Spinal cord (tissue), 9 donors: ENCODE measurements at regions not wholly inside any gene's neighbourhood (a gene's known extent, or its start where the extent isn't known, plus 50 kb on each side); places are given as distances from the start of the nearest gene placed in this dataset.

Experiments used
- DNase-seq, 6 donors: peaks; one replicate each; pipeline versions ENCODE4 v3.0.0 to v3.0.0-alpha.2; 2013 to 2015; ENCODE audit warnings: low spot score in 6 of 6, low read depth in 4 of 6
- H3K27ac ChIP-seq: one replicate; pipeline ENCODE4 v1.5.1; 2013; ENCODE audit warnings: low read depth, low read length, control low read depth
- H3K27me3 ChIP-seq: one replicate; pipeline ENCODE4 v1.6.1; 2013; ENCODE audit warnings: low read length; ENCODE audit not compliant: control insufficient read depth, insufficient read depth
- H3K36me3 ChIP-seq: one replicate; pipeline ENCODE4 v1.6.1; 2013; ENCODE audit warnings: low read length; ENCODE audit not compliant: control insufficient read depth, insufficient read depth
- H3K4me1 ChIP-seq: one replicate; pipeline ENCODE4 v1.6.1; 2013; ENCODE audit warnings: low read length; ENCODE audit not compliant: control insufficient read depth, insufficient read depth
- H3K4me3 ChIP-seq: one replicate; pipeline ENCODE4 v1.5.1; 2013; ENCODE audit warnings: low read depth, low read length, control low read depth
- H3K9me3 ChIP-seq: one replicate; pipeline ENCODE4 v1.6.1; 2013; ENCODE audit warnings: low read length; ENCODE audit not compliant: control insufficient read depth, insufficient read depth
- WGBS: methylation state at CpG from one replicate; pipeline ENCODE4 v1.1.5; 2013; ENCODE audit warnings: missing lambda C conversion rate; ENCODE audit not compliant: insufficient coverage; 5-methylcytosine and 5-hydroxymethylcytosine counted together
- donor health status: healthy.

GRCh38 chr5:61912559-61912958 lies 393.4 kb upstream of the KIF2A start:
- Histone ChIP-seq H3K27ac (no peak overlapping the region), H3K27me3 (no peaks in the 10 kb centered on the region), H3K9me3 (no peaks in the 10 kb centered on the region), H3K4me3 (no peak overlapping the region), H3K36me3 (no peaks in the 10 kb centered on the region), H3K4me1 (no peaks in the 10 kb centered on the region)
- 97% methylated on average over 4 of the region's 6 CpGs for WGBS
- no peak for DNase-seq

- H3K9me3 ChIP-seq = no peaks in the 10 kb centered on the region
- 81% methylated on average over 4 of the region's 4 CpGs for WGBS
- H3K4me1 ChIP-seq = no peaks in the 10 kb centered on the region
- H3K36me3 ChIP-seq = no peaks in the 10 kb centered on the region
- no peak overlapping the region for H3K27ac ChIP-seq
- no peak overlapping the region for H3K4me3 ChIP-seq
- no peak for DNase-seq
- no peaks in the 10 kb centered on the region for H3K27me3 ChIP-seq
Measured at GRCh38 chr5:61915646-61916045, 390.4 kb upstream of the KIF2A start.

DNA sequence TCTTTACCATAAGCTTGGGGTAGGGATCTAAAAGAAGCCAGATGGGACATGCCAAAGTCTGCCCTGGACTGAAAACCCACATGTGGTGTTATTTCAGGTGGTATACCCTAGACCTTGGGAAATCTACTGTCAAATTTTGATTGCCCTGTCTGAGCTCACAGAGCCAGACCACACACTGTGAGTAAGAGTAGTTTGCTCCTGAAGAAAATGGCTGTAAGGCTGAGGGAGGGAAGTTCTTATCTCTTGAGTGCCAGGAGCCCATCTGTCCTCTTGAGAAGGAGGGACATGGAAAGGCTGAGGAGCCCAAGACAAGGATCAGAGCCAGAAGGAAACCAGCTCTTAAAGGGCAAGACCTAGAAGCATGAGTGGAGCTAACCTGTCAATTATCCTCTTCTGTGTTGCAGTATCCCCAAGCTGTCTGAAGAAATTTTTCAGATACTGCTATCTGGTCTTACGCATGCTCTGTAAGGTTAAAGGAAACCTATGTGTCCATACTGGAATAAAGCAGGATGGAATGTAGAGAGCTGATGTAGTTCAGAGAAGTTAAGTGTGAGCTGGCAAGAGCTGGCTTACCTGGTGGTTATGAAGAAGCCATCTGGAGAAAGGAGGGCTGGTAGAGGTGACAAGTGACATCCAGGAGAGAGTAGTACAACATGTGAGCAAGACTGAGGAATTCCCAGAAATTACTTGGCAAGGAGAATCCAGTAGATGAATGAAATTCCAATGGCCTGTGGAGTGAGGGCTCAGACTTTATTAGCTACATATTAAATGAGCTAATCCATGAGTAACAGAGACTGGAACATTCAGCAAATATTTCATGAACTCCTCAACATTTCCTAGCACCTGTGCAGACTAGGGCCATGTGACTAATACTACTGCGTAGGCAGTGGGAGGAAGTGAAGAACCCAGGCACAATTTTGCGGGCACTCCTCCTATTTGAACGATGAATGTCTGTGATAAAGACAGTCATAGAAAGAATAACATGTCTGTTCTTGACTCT lies 389.1 kb upstream of the KIF2A start:
- Histone ChIP-seq H3K9me3 (no peaks in the 10 kb centered on the region), H3K27me3 (no peaks in the 10 kb centered on the region), H3K36me3 (no peaks in the 10 kb centered on the region), H3K4me3 (no peak overlapping the region), H3K27ac (no peak overlapping the region), H3K4me1 (no peaks in the 10 kb centered on the region)
- DNase-seq = no peak
- 100% methylated on average over 1 of the region's 4 CpGs for WGBS

DNA sequence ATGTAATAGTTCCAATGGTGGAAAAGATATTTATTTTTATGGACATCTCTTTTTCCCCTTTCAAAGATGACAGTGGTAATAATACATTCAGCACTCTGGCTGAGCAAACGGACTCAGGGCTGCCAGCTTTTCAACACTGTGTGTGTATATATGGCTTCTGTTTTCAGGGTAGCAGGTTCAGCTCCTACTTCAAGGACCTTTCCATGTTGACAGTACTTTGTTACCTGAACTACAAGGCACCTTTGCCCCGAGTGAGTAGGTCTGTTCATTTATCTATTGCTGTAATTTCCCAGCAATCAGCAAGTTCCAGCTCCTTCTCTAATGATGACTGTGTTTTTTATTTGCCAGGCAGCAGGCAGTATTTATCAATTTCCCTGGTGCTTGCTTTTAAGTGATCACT lies 387.4 kb upstream of the KIF2A start:
- Histone ChIP-seq H3K27me3 (no peaks in the 10 kb centered on the region), H3K9me3 (no peaks in the 10 kb centered on the region), H3K4me1 (no peaks in the 10 kb centered on the region), H3K27ac (no peak overlapping the region), H3K36me3 (no peaks in the 10 kb centered on the region), H3K4me3 (no peak overlapping the region)
- WGBS = no CpG with 5 or more reads among the region's 2 CpGs
- peak in 1 of 6 donors; percentile 44 for DNase-seq

GRCh38 chr5:61919920-61920319 lies 386.1 kb upstream of the KIF2A start:
- WGBS = 68% methylated on average over 6 of the region's 6 CpGs
- Histone ChIP-seq H3K9me3 (no peaks in the 10 kb centered on the region), H3K36me3 (no peaks in the 10 kb centered on the region), H3K4me3 (no peak overlapping the region), H3K27me3 (no peaks in the 10 kb centered on the region), H3K4me1 (no peaks in the 10 kb centered on the region), H3K27ac (no peak overlapping the region)
- DNase-seq = peak in 1 of 6 donors; percentile 83

GRCh38 chr5:61924251-61924650 lies 381.8 kb upstream of the KIF2A start:
- H3K27me3 ChIP-seq = no peaks in the 10 kb centered on the region
- DNase-seq = no peak
- no peaks in the 10 kb centered on the region for H3K9me3 ChIP-seq
- H3K36me3 ChIP-seq = no peaks in the 10 kb centered on the region
- H3K4me3 ChIP-seq = no peak overlapping the region
- H3K27ac ChIP-seq = no peak overlapping the region
- no peaks in the 10 kb centered on the region for H3K4me1 ChIP-seq
- no CpG with 5 or more reads among the region's 1 CpG for WGBS

DNA sequence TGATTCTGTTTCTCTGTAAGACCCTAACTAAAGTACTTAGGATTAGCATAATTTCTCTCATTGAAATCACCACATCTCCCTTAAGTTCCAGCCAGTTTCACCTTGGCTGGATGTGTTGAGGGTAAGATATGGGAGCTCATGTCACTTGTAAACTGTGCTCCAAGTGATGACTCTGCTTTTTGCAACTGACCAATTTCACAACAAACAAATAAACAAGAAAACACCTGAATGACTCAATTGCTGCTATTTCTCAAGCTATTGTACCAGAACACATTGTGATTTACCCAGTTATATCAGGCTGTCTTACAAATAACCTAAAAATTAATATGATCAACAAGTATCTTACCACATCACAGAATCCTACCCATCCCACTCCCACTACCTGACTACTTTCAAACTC lies 379.1 kb upstream of the KIF2A start:
- Histone ChIP-seq H3K4me1 (no peaks in the 10 kb centered on the region), H3K27ac (no peak overlapping the region), H3K36me3 (no peaks in the 10 kb centered on the region), H3K27me3 (no peaks in the 10 kb centered on the region), H3K9me3 (no peaks in the 10 kb centered on the region), H3K4me3 (no peak overlapping the region)
- no peak for DNase-seq

DNA sequence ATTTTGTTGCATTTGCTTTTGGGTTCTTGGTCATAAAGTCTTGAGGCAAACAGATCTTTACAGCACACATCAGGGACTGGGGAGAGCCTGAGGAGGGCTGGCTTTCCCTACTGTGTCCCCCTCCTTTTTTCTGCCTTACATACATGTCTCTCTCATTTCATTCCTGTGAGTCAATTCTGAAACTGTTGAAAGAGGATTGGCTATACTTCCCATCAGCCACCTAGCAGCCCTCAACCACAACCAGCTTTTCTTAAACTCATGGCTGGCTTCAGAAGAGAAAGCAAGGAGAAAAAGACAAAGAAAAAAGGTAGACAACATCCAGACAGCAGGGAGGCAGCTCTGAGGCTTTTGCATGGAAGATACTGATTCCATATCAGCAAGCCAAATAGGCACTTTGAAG lies 374.8 kb upstream of the KIF2A start:
- no peak overlapping the region for H3K27ac ChIP-seq
- H3K27me3 ChIP-seq = no peaks in the 10 kb centered on the region
- H3K9me3 ChIP-seq = no peaks in the 10 kb centered on the region
- DNase-seq = no peak
- H3K36me3 ChIP-seq = no peaks in the 10 kb centered on the region
- H3K4me1 ChIP-seq = no peaks in the 10 kb centered on the region
- no peak overlapping the region for H3K4me3 ChIP-seq

GRCh38 chr5:61933787-61934626 lies 372.0 kb upstream of the KIF2A start:
- 7% methylated on average over 2 of the region's 4 CpGs for WGBS
- peak in 5 of 6 donors; percentile 45 to 89 (median 63) for DNase-seq
- no peak overlapping the region for H3K27ac ChIP-seq
- H3K4me3 ChIP-seq = no peak overlapping the region
- no peaks in the 10 kb centered on the region for H3K27me3 ChIP-seq
- no peaks in the 10 kb centered on the region for H3K9me3 ChIP-seq
- H3K36me3 ChIP-seq = no peaks in the 10 kb centered on the region
- no peaks in the 10 kb centered on the region for H3K4me1 ChIP-seq
